Fibroblast of mammary gland (primary cell): ENCODE measurements at regions not wholly inside any gene's neighbourhood (a gene's known extent, or its start where the extent isn't known, plus 50 kb on each side); places are given as distances from the start of the nearest gene placed in this dataset.

Experiments
- DNase-seq: peaks from one replicate; pipeline ENCODE4 v3.0.0-alpha.2; 2010; ENCODE audit warnings: low read depth
- H3K4me3 ChIP-seq: 2 replicates; pipeline ENCODE4 v1.5.1; 2011; ENCODE audit warnings: low read depth, mild to moderate bottlenecking, low read length, moderate library complexity; ENCODE audit not compliant: control insufficient read depth
- CTCF ChIP-seq: conservative IDR thresholded peaks from 2 replicates; pipeline ENCODE4 v1.5.1; 2011; ENCODE audit warnings: low read depth, low read length, inconsistent platforms; ENCODE audit not compliant: control insufficient read depth, insufficient read depth

GRCh38 chr13:70284371-70284770 is 176.1 kb upstream of the KLHL1 start:
- no peak overlapping the region for H3K4me3 ChIP-seq
- DNase-seq: no peak
- no peak for TF ChIP-seq CTCF

GRCh38 chr13:70275841-70276240 is 167.6 kb upstream of the KLHL1 start:
- no peak for DNase-seq
- TF ChIP-seq CTCF: no peak
- H3K4me3 ChIP-seq: no peak overlapping the region

- no peak for DNase-seq
- no peak overlapping the region for H3K4me3 ChIP-seq
- TF ChIP-seq CTCF: no peak
Observed at GRCh38 chr13:70255406-70255991, 147.2 kb upstream of the KLHL1 start.

- DNase-seq: no peak
- no peak overlapping the region for H3K4me3 ChIP-seq
- no peak for TF ChIP-seq CTCF
Observed at GRCh38 chr13:70253834-70254233, 145.6 kb upstream of the KLHL1 start.

GRCh38 chr13:70253411-70253810 is 145.2 kb upstream of the KLHL1 start:
- TF ChIP-seq CTCF: no peak
- no peak for DNase-seq
- H3K4me3 ChIP-seq: no peak overlapping the region

GRCh38 chr13:70249332-70250064 is 141.2 kb upstream of the KLHL1 start:
- no peak overlapping the region for H3K4me3 ChIP-seq
- no peak for TF ChIP-seq CTCF
- DNase-seq: no peak
